ENCODE measurements at regions not wholly inside any gene's neighbourhood (a gene's known extent, or its start where the extent isn't known, plus 50 kb on each side); places are given as distances from the start of the nearest gene placed in this dataset.

GRCh38 chr1:204760350-204760749 is 74.8 kb upstream of the LRRN2 start:
- no peaks in the 10 kb centered on the region for H3K9me3 ChIP-seq
- whole genome bisulfite sequencing, 2 donors (ENCODE audit: low coverage in 1 of 2) = 43 to 83% methylated on average over 1 to 2 of the region's 2 CpGs
- in situ Hi-C loops (cut with MboI; ENCODE audit: low pct_ligation_motif_present in 1 of 4, low pct_unique_long_range_greater_than_20kb in 1 of 4, low sequenced_read_pairs in 3 of 4) = loop anchor here (10.0 to 25.0 kb wide), 2 partner anchors 196 to 198 kb away; no protein-coding TSS in a partner anchor

GRCh38 chr1:204760757-204761156 is 75.2 kb upstream of the LRRN2 start:
- Histone ChIP-seq H3K27me3 (peaks cover 10% of the 10 kb centered on the region), H3K36me3 (no peaks in the 10 kb centered on the region), H3K4me1 (peaks cover 0 to 12% (median 2%) of the 10 kb centered on the region in 4 donors), H3K4me3 (no peak overlapping the region), H3K9me3 (no peaks in the 10 kb centered on the region), H3K27ac (no peak overlapping the region)
- no peak for TF ChIP-seq POLR2AphosphoS5 (IDR thresholded peaks at IDR 0.05)
- no peak for TF ChIP-seq EP300 (IDR thresholded peaks at IDR 0.05; ENCODE audit: low read depth)
- no peak for DNase-seq
- intact Hi-C loops (cut with DNase I; ENCODE audit: low total_unique reads) (no loop called here), in situ Hi-C loops (cut with MboI; ENCODE audit: low pct_ligation_motif_present in 1 of 4, low pct_unique_long_range_greater_than_20kb in 1 of 4, low sequenced_read_pairs in 3 of 4) (loop anchor here (10.0 to 25.0 kb wide), 2 partner anchors 196 to 198 kb away; no protein-coding TSS in a partner anchor)
- 88 to 100% methylated on average over 3 of the region's 3 CpGs for WGBS, 2 donors (ENCODE audit: low coverage in 1 of 2)

More at GRCh38 chr1:204760350-204760749, 74.8 kb upstream of the LRRN2 start:
- Histone ChIP-seq H3K4me3 (no peak overlapping the region), H3K27ac (no peak overlapping the region), H3K4me1 (peaks cover 0 to 12% (median 2%) of the 10 kb centered on the region in 4 donors), H3K27me3 (peaks cover 5% of the 10 kb centered on the region), H3K36me3 (no peaks in the 10 kb centered on the region)
- TF ChIP-seq POLR2AphosphoS5 (IDR thresholded peaks at IDR 0.05) = no peak
- intact Hi-C loops (cut with DNase I; ENCODE audit: low total_unique reads) = no loop called here
- DNase-seq = no peak

- TF ChIP-seq POLR2AphosphoS5 (IDR thresholded peaks at IDR 0.05) (no peak), CTCF (IDR thresholded peaks at IDR 0.05) (peak; percentile 80 to 89 (median 86))
- Histone ChIP-seq H3K27ac (no peak overlapping the region), H3K4me1 (peaks cover 0 to 12% (median 2%) of the 10 kb centered on the region in 4 donors), H3K36me3 (no peaks in the 10 kb centered on the region), H3K9me3 (no peaks in the 10 kb centered on the region), H3K27me3 (peaks cover 33% of the 10 kb centered on the region), H3K4me3 (no peak overlapping the region)
- DNase-seq = peak; percentile 78
- intact Hi-C loops (cut with DNase I; ENCODE audit: low total_unique reads) (no loop called here), in situ Hi-C loops (cut with MboI; ENCODE audit: low pct_ligation_motif_present in 1 of 4, low pct_unique_long_range_greater_than_20kb in 1 of 4, low sequenced_read_pairs in 3 of 4) (loop anchor here (10.0 to 25.0 kb wide), 2 partner anchors 199 to 202 kb away; no protein-coding TSS in a partner anchor)
- WGBS, 2 donors (ENCODE audit: low coverage in 1 of 2) = 18% methylated on average over 18 of the region's 18 CpGs; no CpG with 5 or more reads in 1 of the 2 donors
These were observed 78.4 kb upstream of the LRRN2 start for GRCh38 chr1:204763773-204764427.

- in situ Hi-C loops (cut with MboI; ENCODE audit: low pct_ligation_motif_present in 1 of 4, low pct_unique_long_range_greater_than_20kb in 1 of 4, low sequenced_read_pairs in 3 of 4) = loop anchor here (10.0 to 25.0 kb wide), 2 partner anchors 205 to 208 kb away; no protein-coding TSS in a partner anchor
- Histone ChIP-seq H3K4me1 (no peaks in the 10 kb centered on the region), H3K9me3 (no peaks in the 10 kb centered on the region), H3K36me3 (no peaks in the 10 kb centered on the region), H3K27me3 (peaks cover 54% of the 10 kb centered on the region), H3K4me3 (no peak overlapping the region), H3K27ac (no peak overlapping the region)
- WGBS, 2 donors (ENCODE audit: low coverage in 1 of 2) = 76 to 100% methylated on average over 1 to 2 of the region's 2 CpGs
- TF ChIP-seq CTCF (IDR thresholded peaks at IDR 0.05) (no peak), EP300 (IDR thresholded peaks at IDR 0.05; ENCODE audit: low read depth) (no peak), POLR2AphosphoS5 (IDR thresholded peaks at IDR 0.05) (no peak), POLR2A (IDR thresholded peaks at IDR 0.05) (no peak)
- no peak for DNase-seq
- intact Hi-C loops (cut with DNase I; ENCODE audit: low total_unique reads) = loop anchor here (5.0 kb wide), 1 partner anchor 203 kb away; no protein-coding TSS in a partner anchor
These were observed 84.5 kb upstream of the LRRN2 start for GRCh38 chr1:204769997-204770396.

GRCh38 chr1:204771358-204771757 is 85.8 kb upstream of the LRRN2 start:
- Histone ChIP-seq H3K36me3 (no peaks in the 10 kb centered on the region), H3K4me1 (no peaks in the 10 kb centered on the region), H3K27ac (no peak overlapping the region), H3K27me3 (peaks cover 50% of the 10 kb centered on the region), H3K4me3 (no peak overlapping the region), H3K9me3 (no peaks in the 10 kb centered on the region)
- TF ChIP-seq POLR2A (IDR thresholded peaks at IDR 0.05) (no peak), CTCF (IDR thresholded peaks at IDR 0.05) (no peak), EP300 (IDR thresholded peaks at IDR 0.05; ENCODE audit: low read depth) (no peak), POLR2AphosphoS5 (IDR thresholded peaks at IDR 0.05) (no peak)
- 84 to 88% methylated on average over 6 to 7 of the region's 7 CpGs for WGBS, 2 donors (ENCODE audit: low coverage in 1 of 2)
- intact Hi-C loops (cut with DNase I; ENCODE audit: low total_unique reads) (no loop called here), in situ Hi-C loops (cut with MboI; ENCODE audit: low pct_ligation_motif_present in 1 of 4, low pct_unique_long_range_greater_than_20kb in 1 of 4, low sequenced_read_pairs in 3 of 4) (loop anchor here in 2 of 4 donors (25.0 kb wide), 1 partner anchor 209 kb away; no protein-coding TSS in a partner anchor)
- DNase-seq = no peak
